ENCODE measurements at regions not wholly inside any gene's neighbourhood (a gene's known extent, or its start where the extent isn't known, plus 50 kb on each side); places are given as distances from the start of the nearest gene placed in this dataset.

- CTCF ChIA-PET, result no interaction called here
Measured at GRCh38 chr3:163138258-163138657, 1641.7 kb downstream of the OTOL1 start.

GRCh38 chr3:163132111-163132510 is 1635.5 kb downstream of the OTOL1 start:
- no peaks in the 10 kb centered on the region for H3K79me2 ChIP-seq (ENCODE audit: insufficient read depth, low read length)
- CTCF ChIA-PET, result no interaction called here
- TF ChIP-seq ELF1 (IDR thresholded peaks at IDR 0.05; ENCODE audit: borderline replicate concordance, low read depth) (no peak), CEBPB (IDR thresholded peaks at IDR 0.05; ENCODE audit: low read depth) (no peak), POLR2AphosphoS5 (IDR thresholded peaks at IDR 0.05; ENCODE audit: low read depth, low read length) (no peak), MAX (IDR thresholded peaks at IDR 0.05) (no peak), EGR1 (IDR thresholded peaks at IDR 0.05; ENCODE audit: low read depth) (no peak), SIN3A (IDR thresholded peaks at IDR 0.05; ENCODE audit: low read depth) (no peak), JUND (IDR thresholded peaks at IDR 0.05) (no peak), CTCF (IDR thresholded peaks at IDR 0.05 in 2 of 3, conservative IDR thresholded peaks at IDR 0.05 in 1 of 3; ENCODE audit: borderline replicate concordance in 1 of 3, insufficient read depth in 1 of 3, low read depth in 2 of 3, low read length in 2 of 3) (no peak), RAD21 (IDR thresholded peaks at IDR 0.05; ENCODE audit: low read depth) (no peak), CBX3 (IDR thresholded peaks at IDR 0.05; ENCODE audit: low read depth) (no peak), ZBTB33 (IDR thresholded peaks at IDR 0.05; ENCODE audit: extremely low read depth, insufficient replicate concordance, low read length) (no peak), YY1 (IDR thresholded peaks at IDR 0.05; ENCODE audit: extremely low read depth, insufficient replicate concordance, low read depth, low read length) (no peak), ATF3 (IDR thresholded peaks at IDR 0.05) (no peak)

More at GRCh38 chr3:163138258-163138657, 1641.7 kb downstream of the OTOL1 start:
- ATAC-seq (no peak), DNase-seq (ENCODE audit: low read depth, low spot score) (no peak)
- no peaks in the 10 kb centered on the region for H3K36me3 ChIP-seq (ENCODE audit: control insufficient read depth in 1 of 2, insufficient read depth in 2 of 2, low read length in 2 of 2)
- H3K4me3 ChIP-seq (replicated peaks in 1 of 2; ENCODE audit: low read depth in 1 of 2, low read length in 2 of 2), result no peak overlapping the region
- no peaks in the 10 kb centered on the region for H3K27me3 ChIP-seq (ENCODE audit: insufficient read depth, low read length)
- ChIA-PET RAD21 (ENCODE audit: low non-redundant PET in 1 of 2, low total read pairs in 2 of 2, uncharacterized antibody in 2 of 2, unreplicated experiment in 2 of 2) (no interaction called here), POLR2A (no interaction called here)
- BruUV-seq (replicated peaks), result no TSS peak
- intact Hi-C loops (cut with micrococcal nuclease), result no loop called here
- H3K9me3 ChIP-seq (ENCODE audit: control insufficient read depth in 1 of 2, insufficient read depth in 1 of 2, low read depth in 1 of 2, low read length in 2 of 2), result no peaks in the 10 kb centered on the region
- no peak overlapping the region for H3K4me2 ChIP-seq (ENCODE audit: low read length)
- no peak for TF ChIP-seq ATF3 (IDR thresholded peaks at IDR 0.05)
- TF ChIP-seq TCF7L2 (IDR thresholded peaks at IDR 0.05; ENCODE audit: borderline replicate concordance, extremely low read depth, insufficient read depth, insufficient read length), result no peak
- TF ChIP-seq EZH2phosphoT487 (IDR thresholded peaks at IDR 0.05; ENCODE audit: borderline replicate concordance), result no peak
- no peak overlapping the region for H3K27ac ChIP-seq (ENCODE audit: low read depth, low read length)
- H3K9me2 ChIP-seq (ENCODE audit: insufficient read depth), result no peaks in the 10 kb centered on the region
- H3K79me2 ChIP-seq (ENCODE audit: insufficient read depth, low read length), result no peaks in the 10 kb centered on the region
- H4K20me1 ChIP-seq (ENCODE audit: insufficient read depth), result no peaks in the 10 kb centered on the region
- H2AFZ ChIP-seq (ENCODE audit: low read depth, low read length, poor library complexity, severe bottlenecking), result no peak overlapping the region
- no peak overlapping the region for H3K9ac ChIP-seq (ENCODE audit: low read length)
- H3K4me1 ChIP-seq (ENCODE audit: control insufficient read depth in 1 of 2, insufficient read depth in 2 of 2, low read length in 2 of 2), result no peaks in the 10 kb centered on the region

More at GRCh38 chr3:163132111-163132510, 1635.5 kb downstream of the OTOL1 start:
- Histone ChIP-seq H3K9me3 (ENCODE audit: control insufficient read depth in 1 of 2, insufficient read depth in 1 of 2, low read depth in 1 of 2, low read length in 2 of 2) (no peaks in the 10 kb centered on the region; a peak in 2 of 4 replicates), H3K4me3 (replicated peaks in 1 of 2; ENCODE audit: low read depth in 1 of 2, low read length in 2 of 2) (no peak overlapping the region), H3K36me3 (ENCODE audit: control insufficient read depth in 1 of 2, insufficient read depth in 2 of 2, low read length in 2 of 2) (no peaks in the 10 kb centered on the region), H3K9ac (ENCODE audit: low read length) (no peak overlapping the region), H3K27ac (ENCODE audit: low read depth, low read length) (no peak overlapping the region), H3K4me1 (ENCODE audit: control insufficient read depth in 1 of 2, insufficient read depth in 2 of 2, low read length in 2 of 2) (no peaks in the 10 kb centered on the region), H3K4me2 (ENCODE audit: low read length) (no peak overlapping the region), H2AFZ (ENCODE audit: low read depth, low read length, poor library complexity, severe bottlenecking) (no peak overlapping the region), H3K27me3 (ENCODE audit: insufficient read depth, low read length) (no peaks in the 10 kb centered on the region), H4K20me1 (ENCODE audit: insufficient read depth) (no peaks in the 10 kb centered on the region), H3K9me2 (ENCODE audit: insufficient read depth) (no peaks in the 10 kb centered on the region)
- ATAC-seq (no peak), DNase-seq (ENCODE audit: low read depth, low spot score) (no peak)
- ChIA-PET POLR2A (no interaction called here), RAD21 (ENCODE audit: low non-redundant PET in 1 of 2, low total read pairs in 2 of 2, uncharacterized antibody in 2 of 2, unreplicated experiment in 2 of 2) (no interaction called here)
- BruUV-seq (replicated peaks), result no TSS peak
- intact Hi-C loops (cut with micrococcal nuclease), result no loop called here

Data from HCT116 (cell line).